ENCODE measurements at regions not wholly inside any gene's neighbourhood (a gene's known extent, or its start where the extent isn't known, plus 50 kb on each side); places are given as distances from the start of the nearest gene placed in this dataset.

GRCh38 chr14:82365471-82365870 is 831.8 kb upstream of the SEL1L start:
- Histone ChIP-seq H3K27me3 (no peaks in the 10 kb centered on the region), H3K4me3 (no peak overlapping the region), H3K9me3 (no peaks in the 10 kb centered on the region), H3K36me3 (no peaks in the 10 kb centered on the region), H3K4me1 (no peaks in the 10 kb centered on the region), H3K27ac (no peak overlapping the region)
- intact Hi-C loops (cut with DNase I), result no loop called here
- FAIRE-seq (no peak), DNase-seq (no peak), ATAC-seq (no peak)
- 82 to 87% methylated on average over 4 of the region's 4 CpGs for WGBS, 2 donors
- TF ChIP-seq CTCF (IDR thresholded peaks at IDR 0.05), result no peak

GRCh38 chr14:82366803-82367202 is 833.1 kb upstream of the SEL1L start:
- Histone ChIP-seq H3K4me3 (no peak overlapping the region), H3K9me3 (no peaks in the 10 kb centered on the region), H3K36me3 (no peaks in the 10 kb centered on the region), H3K27me3 (no peaks in the 10 kb centered on the region), H3K27ac (no peak overlapping the region), H3K4me1 (no peaks in the 10 kb centered on the region)
- intact Hi-C loops (cut with DNase I), result no loop called here
- WGBS, 2 donors, result 62 to 74% methylated on average over 2 of the region's 2 CpGs
- DNase-seq (no peak), ATAC-seq (no peak), FAIRE-seq (no peak)
- TF ChIP-seq CTCF (IDR thresholded peaks at IDR 0.05), result no peak

DNA sequence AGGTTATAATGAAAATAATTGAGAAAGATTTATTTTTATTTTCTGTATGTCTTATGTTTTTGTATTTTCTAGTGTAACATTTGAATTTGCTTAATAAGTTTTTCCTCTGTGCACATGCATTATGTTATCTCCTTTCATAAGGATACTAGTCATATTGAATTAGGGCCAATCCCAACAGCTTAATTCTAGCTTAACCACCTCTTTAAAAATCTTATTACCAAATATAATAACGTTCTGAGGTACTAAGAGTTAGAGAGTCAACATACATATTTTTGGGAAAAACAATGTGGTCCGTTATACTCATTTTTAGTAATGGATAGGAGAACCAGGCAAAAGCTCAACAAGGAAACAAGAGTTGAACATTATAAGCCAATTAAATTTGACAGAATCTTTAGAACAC is 845.6 kb upstream of the SEL1L start:
- Histone ChIP-seq H3K9me3 (no peaks in the 10 kb centered on the region), H3K36me3 (no peaks in the 10 kb centered on the region), H3K27me3 (no peaks in the 10 kb centered on the region), H3K27ac (no peak overlapping the region), H3K4me3 (no peak overlapping the region), H3K4me1 (peaks cover 0 to 1% (median 0%) of the 10 kb centered on the region in 3 donors)
- no peak for DNase-seq
- no peak for FAIRE-seq
- ATAC-seq, result no peak
- 74 to 76% methylated on average over 2 of the region's 2 CpGs for WGBS, 2 donors
- no peak for TF ChIP-seq CTCF (IDR thresholded peaks at IDR 0.05)
- intact Hi-C loops (cut with DNase I), result no loop called here

- Histone ChIP-seq H3K4me3 (no peak overlapping the region), H3K9me3 (no peaks in the 10 kb centered on the region), H3K4me1 (peaks cover 0 to 13% (median 0%) of the 10 kb centered on the region in 3 donors), H3K27me3 (no peaks in the 10 kb centered on the region), H3K36me3 (no peaks in the 10 kb centered on the region), H3K27ac (peak overlapping the region in 1 of 4 donors; percentile 14)
- FAIRE-seq (no peak), ATAC-seq (peak; percentile 84 to 92 (median 90)), DNase-seq (peak in 2 of 6 donors; percentile 9 to 65)
- no peak for TF ChIP-seq CTCF (IDR thresholded peaks at IDR 0.05)
- intact Hi-C loops (cut with DNase I), result no loop called here
Measured at GRCh38 chr14:82385048-82385447, 851.4 kb upstream of the SEL1L start.

GRCh38 chr14:82387699-82388098 is 854.0 kb upstream of the SEL1L start:
- Histone ChIP-seq H3K27me3 (peaks cover 0 to 3% (median 0%) of the 10 kb centered on the region in 4 donors), H3K4me3 (no peak overlapping the region), H3K36me3 (no peaks in the 10 kb centered on the region), H3K4me1 (peaks cover 0 to 13% (median 0%) of the 10 kb centered on the region in 3 donors), H3K9me3 (no peaks in the 10 kb centered on the region), H3K27ac (no peak overlapping the region)
- no peak for TF ChIP-seq CTCF (IDR thresholded peaks at IDR 0.05)
- 70 to 74% methylated on average over 2 of the region's 2 CpGs for WGBS, 2 donors
- FAIRE-seq (no peak), ATAC-seq (peak in 3 of 4 donors; percentile 19 to 59 (median 47)), DNase-seq (no peak)
- intact Hi-C loops (cut with DNase I), result no loop called here
